ENCODE measurements at regions not wholly inside any gene's neighbourhood (a gene's known extent, or its start where the extent isn't known, plus 50 kb on each side); places are given as distances from the start of the nearest gene placed in this dataset.

- no peak for DNase-seq
Observed at GRCh38 chr9:87086221-87086818, 139.0 kb upstream of the GAS1 start.

GRCh38 chr9:87087197-87087596 lies 139.9 kb upstream of the GAS1 start:
- no peak for DNase-seq

GRCh38 chr9:87088192-87088591 lies 140.9 kb upstream of the GAS1 start:
- no peak for DNase-seq

GRCh38 chr9:87088621-87089365 lies 141.5 kb upstream of the GAS1 start:
- no peak for DNase-seq

- DNase-seq: no peak
Observed at GRCh38 chr9:87089506-87089905, 142.2 kb upstream of the GAS1 start.

- DNase-seq: no peak
Observed at GRCh38 chr9:87089929-87090328, 142.6 kb upstream of the GAS1 start.

GRCh38 chr9:87093777-87094176 lies 146.5 kb upstream of the GAS1 start:
- no peak for DNase-seq

- no peak for DNase-seq
Observed at GRCh38 chr9:87095951-87096350, 148.6 kb upstream of the GAS1 start.

- DNase-seq: no peak
Observed at GRCh38 chr9:87096506-87096905, 149.2 kb upstream of the GAS1 start.

- no peak for DNase-seq
Observed at GRCh38 chr9:87097238-87097637, 149.9 kb upstream of the GAS1 start.

- DNase-seq: no peak
Observed at GRCh38 chr9:87099407-87099806, 152.1 kb upstream of the GAS1 start.

GRCh38 chr9:87100001-87100400 lies 152.7 kb upstream of the GAS1 start:
- no peak for DNase-seq

- DNase-seq: no peak
Observed at GRCh38 chr9:87102126-87102525, 154.8 kb upstream of the GAS1 start.

- DNase-seq: no peak
Observed at GRCh38 chr9:87107072-87107471, 159.8 kb upstream of the GAS1 start.

- no peak for DNase-seq
Observed at GRCh38 chr9:87108661-87109060, 161.4 kb upstream of the GAS1 start.

GRCh38 chr9:87109231-87109631 lies 161.9 kb upstream of the GAS1 start:
- DNase-seq: no peak

- no peak for DNase-seq
Observed at GRCh38 chr9:87109851-87110250, 162.5 kb upstream of the GAS1 start.

- DNase-seq: no peak
Observed at GRCh38 chr9:87111010-87111409, 163.7 kb upstream of the GAS1 start.

GRCh38 chr9:87112656-87113055 lies 165.3 kb upstream of the GAS1 start:
- no peak for DNase-seq

GRCh38 chr9:87113874-87114273 lies 166.6 kb upstream of the GAS1 start:
- DNase-seq: no peak

- no peak for DNase-seq
Observed at GRCh38 chr9:87115785-87116184, 168.5 kb upstream of the GAS1 start.

- DNase-seq: no peak
Observed at GRCh38 chr9:87116492-87116891, 169.2 kb upstream of the GAS1 start.

- no peak for DNase-seq
Observed at GRCh38 chr9:87118594-87118993, 171.3 kb upstream of the GAS1 start.

- DNase-seq: no peak
Observed at GRCh38 chr9:87119328-87119881, 172.1 kb upstream of the GAS1 start.

- no peak for DNase-seq
Observed at GRCh38 chr9:87120610-87121009, 173.3 kb upstream of the GAS1 start.

Data from CD4-positive, alpha-beta T cell treated with Interleukin-17A for 1 hour (primary cell).